ENCODE measurements at regions not wholly inside any gene's neighbourhood (a gene's known extent, or its start where the extent isn't known, plus 50 kb on each side); places are given as distances from the start of the nearest gene placed in this dataset.

- TF ChIP-seq, protein P1, sequence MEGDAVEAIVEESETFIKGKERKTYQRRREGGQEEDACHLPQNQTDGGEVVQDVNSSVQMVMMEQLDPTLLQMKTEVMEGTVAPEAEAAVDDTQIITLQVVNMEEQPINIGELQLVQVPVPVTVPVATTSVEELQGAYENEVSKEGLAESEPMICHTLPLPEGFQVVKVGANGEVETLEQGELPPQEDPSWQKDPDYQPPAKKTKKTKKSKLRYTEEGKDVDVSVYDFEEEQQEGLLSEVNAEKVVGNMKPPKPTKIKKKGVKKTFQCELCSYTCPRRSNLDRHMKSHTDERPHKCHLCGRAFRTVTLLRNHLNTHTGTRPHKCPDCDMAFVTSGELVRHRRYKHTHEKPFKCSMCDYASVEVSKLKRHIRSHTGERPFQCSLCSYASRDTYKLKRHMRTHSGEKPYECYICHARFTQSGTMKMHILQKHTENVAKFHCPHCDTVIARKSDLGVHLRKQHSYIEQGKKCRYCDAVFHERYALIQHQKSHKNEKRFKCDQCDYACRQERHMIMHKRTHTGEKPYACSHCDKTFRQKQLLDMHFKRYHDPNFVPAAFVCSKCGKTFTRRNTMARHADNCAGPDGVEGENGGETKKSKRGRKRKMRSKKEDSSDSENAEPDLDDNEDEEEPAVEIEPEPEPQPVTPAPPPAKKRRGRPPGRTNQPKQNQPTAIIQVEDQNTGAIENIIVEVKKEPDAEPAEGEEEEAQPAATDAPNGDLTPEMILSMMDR (IDR thresholded peaks at IDR 0.05): no peak
- no peak for TF ChIP-seq EP300 (IDR thresholded peaks at IDR 0.05)
- TF ChIP-seq POLR2AphosphoS5 (IDR thresholded peaks at IDR 0.05): no peak
- TF ChIP-seq POLR2A (IDR thresholded peaks at IDR 0.05): no peak
Observed at GRCh38 chr9:88937248-88937647, 54.0 kb upstream of the S1PR3 start.

All from gastroesophageal sphincter (tissue), 3 donors.